CD4-positive, alpha-beta T cell (primary cell): ENCODE measurements at regions not wholly inside any gene's neighbourhood (a gene's known extent, or its start where the extent isn't known, plus 50 kb on each side); places are given as distances from the start of the nearest gene placed in this dataset.

Experiments
- ATAC-seq: fragments of 200-7000 bp; cut with Tn5 transposase; one replicate; pipeline ENCODE4 v1.10.0; 2022; ENCODE audit warnings: mild to moderate bottlenecking; ENCODE audit not compliant: poor library complexity
- CTCF ChIA-PET: fragments of 350-600 bp; sonication (Branson Sonifier 250); formaldehyde crosslinking; loops from one replicate; lab custom pipeline; 2021; ENCODE audit warnings: antibody characterized with exemption, inconsistent platforms; lab: Charles Lee
- POLR2A ChIA-PET: fragments of 350-600 bp; sonication (Branson Sonifier 250); formaldehyde crosslinking; loops from one replicate; lab custom pipeline; 2021; ENCODE audit warnings: antibody characterized with exemption, inconsistent platforms; lab: Charles Lee
- DNase-seq, 14 experiments: peaks; one replicate each; pipeline ENCODE4 v3.0.0-alpha.2; 2013 to 2020; ENCODE audit warnings: mixed read lengths in 2 of 14
- H3K27ac ChIP-seq, 2 donors: one replicate each; pipeline versions ENCODE4 v1.5.1 to v1.7.0; 2013; ENCODE audit warnings: low read length in 2 of 2, low read depth in 1 of 2, mild to moderate bottlenecking in 1 of 2
- H3K27me3 ChIP-seq, 2 experiments: 1 replicate in 1 of 2; 2 replicates in 1 of 2; pipeline versions ENCODE4 v1.6.1 to v1.7.0; 2013; ENCODE audit warnings: low read length in 2 of 2, control low read depth in 1 of 2, mild to moderate bottlenecking in 1 of 2, moderate library complexity in 1 of 2; ENCODE audit not compliant: insufficient read depth in 2 of 2, control insufficient read depth in 1 of 2
- H3K36me3 ChIP-seq: one replicate; pipeline ENCODE4 v1.6.1; 2013; ENCODE audit warnings: low read length, control low read depth; ENCODE audit not compliant: insufficient read depth
- H3K4me1 ChIP-seq: one replicate; pipeline ENCODE4 v1.6.1; 2013; ENCODE audit warnings: low read length, control low read depth; ENCODE audit not compliant: insufficient read depth
- H3K4me3 ChIP-seq: one replicate; pipeline ENCODE4 v1.5.1; 2013; ENCODE audit warnings: mild to moderate bottlenecking, low read length, moderate library complexity
- H3K9me3 ChIP-seq, 2 experiments: 1 replicate in 1 of 2; 2 replicates in 1 of 2; pipeline versions ENCODE4 v1.6.1 to v1.7.0; 2013; ENCODE audit warnings: low read length in 2 of 2, mild to moderate bottlenecking in 2 of 2, control low read depth in 1 of 2, moderate library complexity in 1 of 2; ENCODE audit not compliant: control insufficient read depth in 1 of 2, insufficient read depth in 1 of 2
- H3K27ac Mint-ChIP-seq: one replicate; pipeline ENCODE4 v1.8.0; 2020; ENCODE audit warnings: mixed read lengths
- H3K27me3 Mint-ChIP-seq: one replicate; pipeline ENCODE4 v1.8.0; 2021; ENCODE audit warnings: mixed read lengths
- H3K36me3 Mint-ChIP-seq: one replicate; pipeline ENCODE4 v1.8.0; 2021; ENCODE audit warnings: low read depth, mixed read lengths
- H3K4me1 Mint-ChIP-seq: one replicate; pipeline ENCODE4 v1.8.0; 2021; ENCODE audit warnings: low read depth, mixed read lengths
- H3K4me3 Mint-ChIP-seq: one replicate; pipeline ENCODE4 v1.8.0; 2020; ENCODE audit warnings: mild to moderate bottlenecking, mixed read lengths
- H3K9me3 Mint-ChIP-seq: one replicate; pipeline ENCODE4 v1.8.0; 2020; ENCODE audit warnings: mixed read lengths
- intact Hi-C, 2 experiments: fragments of 100-400 bp; cut with DNase I in 1 of 2; cut with micrococcal nuclease in 1 of 2; formaldehyde crosslinking; loops; one replicate each; pipeline versions ENCODE4 v1.15.1 to v1.9.0; 2023 to 2025; cut with DNase I, micrococcal nuclease
- TF ChIP-seq, protein P1 (sequence below): fragments of 200-600 bp; IDR thresholded peaks from one replicate; pipeline ENCODE4 v1.8.0; 2022; ENCODE audit warnings: antibody characterized with exemption, mild to moderate bottlenecking

DNA sequence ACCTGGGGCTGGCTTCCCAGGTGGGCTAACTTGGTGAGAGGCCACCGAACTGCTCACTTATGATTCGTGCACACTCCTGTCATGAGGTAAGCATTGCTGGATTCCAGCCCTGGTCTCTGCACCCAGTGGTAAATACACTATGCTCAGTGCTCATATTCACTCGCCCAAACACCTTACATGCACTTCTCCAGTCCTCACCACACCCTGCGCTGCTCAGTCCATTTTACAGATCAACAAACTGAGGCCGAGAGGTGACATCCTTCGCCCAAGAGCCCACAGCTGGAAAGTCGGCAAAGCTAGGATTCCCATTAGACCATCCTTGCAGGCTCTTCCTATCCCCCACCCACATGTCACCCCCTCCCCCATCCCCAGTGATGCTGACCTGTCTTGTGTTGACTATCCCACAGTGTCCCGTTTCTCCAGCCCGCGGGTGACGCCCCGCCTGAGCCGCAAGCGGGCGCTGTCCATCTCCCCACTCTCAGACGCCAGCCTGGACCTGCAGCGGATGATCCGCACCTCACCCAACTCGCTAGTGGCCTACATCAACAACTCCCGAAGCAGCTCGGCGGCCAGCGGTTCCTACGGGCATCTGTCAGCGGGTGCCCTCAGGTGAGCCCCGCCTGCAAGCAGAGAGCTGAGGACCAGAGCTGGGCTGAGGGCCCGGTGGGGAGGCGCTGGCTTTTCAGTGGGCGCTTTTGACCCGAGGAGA lies 232.8 kb downstream of the GLI2 start:
- TF ChIP-seq, protein P1, sequence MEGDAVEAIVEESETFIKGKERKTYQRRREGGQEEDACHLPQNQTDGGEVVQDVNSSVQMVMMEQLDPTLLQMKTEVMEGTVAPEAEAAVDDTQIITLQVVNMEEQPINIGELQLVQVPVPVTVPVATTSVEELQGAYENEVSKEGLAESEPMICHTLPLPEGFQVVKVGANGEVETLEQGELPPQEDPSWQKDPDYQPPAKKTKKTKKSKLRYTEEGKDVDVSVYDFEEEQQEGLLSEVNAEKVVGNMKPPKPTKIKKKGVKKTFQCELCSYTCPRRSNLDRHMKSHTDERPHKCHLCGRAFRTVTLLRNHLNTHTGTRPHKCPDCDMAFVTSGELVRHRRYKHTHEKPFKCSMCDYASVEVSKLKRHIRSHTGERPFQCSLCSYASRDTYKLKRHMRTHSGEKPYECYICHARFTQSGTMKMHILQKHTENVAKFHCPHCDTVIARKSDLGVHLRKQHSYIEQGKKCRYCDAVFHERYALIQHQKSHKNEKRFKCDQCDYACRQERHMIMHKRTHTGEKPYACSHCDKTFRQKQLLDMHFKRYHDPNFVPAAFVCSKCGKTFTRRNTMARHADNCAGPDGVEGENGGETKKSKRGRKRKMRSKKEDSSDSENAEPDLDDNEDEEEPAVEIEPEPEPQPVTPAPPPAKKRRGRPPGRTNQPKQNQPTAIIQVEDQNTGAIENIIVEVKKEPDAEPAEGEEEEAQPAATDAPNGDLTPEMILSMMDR: no peak
- H3K27ac Mint-ChIP-seq: no peak overlapping the region
- H3K9me3 Mint-ChIP-seq: no peaks in the 10 kb centered on the region
- H3K27ac ChIP-seq: no peak overlapping the region
- intact Hi-C loops: no loop called here
- ChIA-PET CTCF (no interaction called here), POLR2A (no interaction called here)
- peaks cover 0 to 33% of the 10 kb centered on the region in 2 experiments for H3K9me3 ChIP-seq
- no peak overlapping the region for H3K4me3 ChIP-seq
- no peaks in the 10 kb centered on the region for H3K36me3 Mint-ChIP-seq
- no peaks in the 10 kb centered on the region for H3K36me3 ChIP-seq
- no peaks in the 10 kb centered on the region for H3K27me3 Mint-ChIP-seq
- DNase-seq (no peak), ATAC-seq (no peak)
- no peaks in the 10 kb centered on the region for H3K4me1 Mint-ChIP-seq
- no peaks in the 10 kb centered on the region for H3K27me3 ChIP-seq
- H3K4me3 Mint-ChIP-seq: no peak overlapping the region
- no peaks in the 10 kb centered on the region for H3K4me1 ChIP-seq

GRCh38 chr2:120969613-120970355 lies 234.1 kb downstream of the GLI2 start:
- Mint-ChIP-seq H3K4me3 (no peak overlapping the region), H3K36me3 (no peaks in the 10 kb centered on the region), H3K4me1 (no peaks in the 10 kb centered on the region), H3K9me3 (no peaks in the 10 kb centered on the region), H3K27me3 (no peaks in the 10 kb centered on the region), H3K27ac (no peak overlapping the region)
- H3K27me3 ChIP-seq: no peaks in the 10 kb centered on the region
- intact Hi-C loops: no loop called here
- DNase-seq (no peak), ATAC-seq (no peak)
- POLR2A ChIA-PET: no interaction called here
- H3K9me3 ChIP-seq: peaks cover 0 to 36% of the 10 kb centered on the region in 2 experiments
- CTCF ChIA-PET: no interaction called here
- H3K27ac ChIP-seq: no peak overlapping the region
- H3K4me3 ChIP-seq: no peak overlapping the region
- no peaks in the 10 kb centered on the region for H3K36me3 ChIP-seq
- TF ChIP-seq, protein P1: no peak
- H3K4me1 ChIP-seq: no peaks in the 10 kb centered on the region

DNA sequence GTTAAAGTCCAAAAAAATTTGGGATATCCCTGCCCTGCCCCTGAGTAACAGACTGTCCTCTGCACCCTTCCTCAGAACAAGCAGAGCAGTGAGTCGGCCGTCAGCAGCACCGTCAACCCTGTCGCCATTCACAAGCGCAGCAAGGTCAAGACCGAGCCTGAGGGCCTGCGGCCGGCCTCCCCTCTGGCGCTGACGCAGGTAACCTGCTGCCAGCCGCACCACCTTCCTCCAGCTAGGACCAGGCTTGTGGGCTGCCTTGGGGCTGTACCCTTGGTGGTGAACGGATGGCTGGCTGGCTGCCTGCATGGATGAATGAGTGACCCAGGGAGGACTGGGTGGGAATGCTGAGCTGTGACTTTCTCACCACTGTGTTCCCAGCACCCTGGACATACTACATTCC lies 236.2 kb downstream of the GLI2 start:
- Histone ChIP-seq H3K27me3 (no peaks in the 10 kb centered on the region), H3K27ac (no peak overlapping the region), H3K36me3 (no peaks in the 10 kb centered on the region), H3K4me3 (no peak overlapping the region), H3K4me1 (no peaks in the 10 kb centered on the region), H3K9me3 (peaks cover 0 to 42% of the 10 kb centered on the region in 2 experiments)
- no peaks in the 10 kb centered on the region for H3K4me1 Mint-ChIP-seq
- ChIA-PET CTCF (no interaction called here), POLR2A (no interaction called here)
- DNase-seq: no peak
- no peaks in the 10 kb centered on the region for H3K36me3 Mint-ChIP-seq
- H3K27me3 Mint-ChIP-seq: no peaks in the 10 kb centered on the region
- no peak for ATAC-seq
- no peak overlapping the region for H3K4me3 Mint-ChIP-seq
- TF ChIP-seq, protein P1: no peak
- intact Hi-C loops: no loop called here
- no peak overlapping the region for H3K27ac Mint-ChIP-seq
- H3K9me3 Mint-ChIP-seq: no peaks in the 10 kb centered on the region
